ENCODE measurements at regions not wholly inside any gene's neighbourhood (a gene's known extent, or its start where the extent isn't known, plus 50 kb on each side); places are given as distances from the start of the nearest gene placed in this dataset.

DNA sequence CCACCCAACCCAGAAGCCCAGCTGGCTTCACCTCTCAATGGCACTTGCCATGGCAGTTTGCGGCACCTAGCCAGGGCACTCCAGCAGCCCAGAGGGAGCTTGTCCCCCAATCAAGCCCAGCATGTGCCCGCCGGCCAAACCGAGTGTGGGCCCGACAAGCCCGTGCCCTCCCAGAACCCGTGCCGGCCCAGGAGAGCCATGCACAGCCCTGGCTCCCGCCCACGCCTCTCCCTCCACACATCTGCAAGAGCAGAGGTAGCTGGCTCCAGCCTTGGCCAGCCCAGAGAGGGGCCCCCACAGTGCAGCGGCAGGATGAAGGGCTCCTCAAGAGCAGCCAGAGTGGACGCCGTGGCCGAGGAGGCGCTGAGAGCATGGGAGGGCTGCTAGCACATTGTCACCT, 2278.0 kb upstream of the PCDH20 start (continued):
- TF ChIP-seq, protein P1, sequence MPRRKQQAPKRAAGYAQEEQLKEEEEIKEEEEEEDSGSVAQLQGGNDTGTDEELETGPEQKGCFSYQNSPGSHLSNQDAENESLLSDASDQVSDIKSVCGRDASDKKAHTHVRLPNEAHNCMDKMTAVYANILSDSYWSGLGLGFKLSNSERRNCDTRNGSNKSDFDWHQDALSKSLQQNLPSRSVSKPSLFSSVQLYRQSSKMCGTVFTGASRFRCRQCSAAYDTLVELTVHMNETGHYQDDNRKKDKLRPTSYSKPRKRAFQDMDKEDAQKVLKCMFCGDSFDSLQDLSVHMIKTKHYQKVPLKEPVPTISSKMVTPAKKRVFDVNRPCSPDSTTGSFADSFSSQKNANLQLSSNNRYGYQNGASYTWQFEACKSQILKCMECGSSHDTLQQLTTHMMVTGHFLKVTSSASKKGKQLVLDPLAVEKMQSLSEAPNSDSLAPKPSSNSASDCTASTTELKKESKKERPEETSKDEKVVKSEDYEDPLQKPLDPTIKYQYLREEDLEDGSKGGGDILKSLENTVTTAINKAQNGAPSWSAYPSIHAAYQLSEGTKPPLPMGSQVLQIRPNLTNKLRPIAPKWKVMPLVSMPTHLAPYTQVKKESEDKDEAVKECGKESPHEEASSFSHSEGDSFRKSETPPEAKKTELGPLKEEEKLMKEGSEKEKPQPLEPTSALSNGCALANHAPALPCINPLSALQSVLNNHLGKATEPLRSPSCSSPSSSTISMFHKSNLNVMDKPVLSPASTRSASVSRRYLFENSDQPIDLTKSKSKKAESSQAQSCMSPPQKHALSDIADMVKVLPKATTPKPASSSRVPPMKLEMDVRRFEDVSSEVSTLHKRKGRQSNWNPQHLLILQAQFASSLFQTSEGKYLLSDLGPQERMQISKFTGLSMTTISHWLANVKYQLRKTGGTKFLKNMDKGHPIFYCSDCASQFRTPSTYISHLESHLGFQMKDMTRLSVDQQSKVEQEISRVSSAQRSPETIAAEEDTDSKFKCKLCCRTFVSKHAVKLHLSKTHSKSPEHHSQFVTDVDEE (CRISPR knock-in tag; IDR thresholded peaks at IDR 0.05): no peak
- TF ChIP-seq, protein P2, sequence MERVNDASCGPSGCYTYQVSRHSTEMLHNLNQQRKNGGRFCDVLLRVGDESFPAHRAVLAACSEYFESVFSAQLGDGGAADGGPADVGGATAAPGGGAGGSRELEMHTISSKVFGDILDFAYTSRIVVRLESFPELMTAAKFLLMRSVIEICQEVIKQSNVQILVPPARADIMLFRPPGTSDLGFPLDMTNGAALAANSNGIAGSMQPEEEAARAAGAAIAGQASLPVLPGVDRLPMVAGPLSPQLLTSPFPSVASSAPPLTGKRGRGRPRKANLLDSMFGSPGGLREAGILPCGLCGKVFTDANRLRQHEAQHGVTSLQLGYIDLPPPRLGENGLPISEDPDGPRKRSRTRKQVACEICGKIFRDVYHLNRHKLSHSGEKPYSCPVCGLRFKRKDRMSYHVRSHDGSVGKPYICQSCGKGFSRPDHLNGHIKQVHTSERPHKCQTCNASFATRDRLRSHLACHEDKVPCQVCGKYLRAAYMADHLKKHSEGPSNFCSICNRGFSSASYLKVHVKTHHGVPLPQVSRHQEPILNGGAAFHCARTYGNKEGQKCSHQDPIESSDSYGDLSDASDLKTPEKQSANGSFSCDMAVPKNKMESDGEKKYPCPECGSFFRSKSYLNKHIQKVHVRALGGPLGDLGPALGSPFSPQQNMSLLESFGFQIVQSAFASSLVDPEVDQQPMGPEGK (CRISPR knock-in tag; IDR thresholded peaks at IDR 0.05; ENCODE audit: borderline replicate concordance): no peak

DNA sequence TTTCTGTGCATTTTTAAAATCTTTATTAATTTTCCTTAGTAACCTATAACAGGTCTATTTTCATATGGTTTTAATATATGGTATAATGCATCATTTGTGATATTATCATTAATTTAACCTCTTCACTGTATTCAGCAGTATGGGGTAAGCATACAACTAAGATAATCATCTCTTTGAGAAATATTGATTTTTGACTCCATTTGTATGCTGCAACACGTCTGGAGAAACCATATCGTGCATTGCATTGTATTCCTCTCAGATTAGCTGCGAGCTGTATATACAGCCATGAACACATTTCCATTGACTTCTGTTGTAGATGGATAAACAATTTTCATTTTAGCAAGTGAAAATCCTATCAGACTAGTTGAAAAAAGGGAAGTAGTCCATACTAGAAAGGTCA, 2275.8 kb upstream of the PCDH20 start:
- TF ChIP-seq ARNTL (CRISPR knock-in tag; IDR thresholded peaks at IDR 0.05; ENCODE audit: borderline replicate concordance, low read depth): no peak
- 0 out of 2 replicates have a peak, but pooled peaks have one; percentile 16 for TF ChIP-seq TCF4 (CRISPR knock-in tag; IDR thresholded peaks at IDR 0.05; ENCODE audit: borderline replicate concordance)
- no peak for TF ChIP-seq RARB (CRISPR knock-in tag; IDR thresholded peaks at IDR 0.05)
- no peak for TF ChIP-seq ZNF8 (CRISPR knock-in tag; IDR thresholded peaks at IDR 0.05)
- ATAC-seq: no peak

DNA sequence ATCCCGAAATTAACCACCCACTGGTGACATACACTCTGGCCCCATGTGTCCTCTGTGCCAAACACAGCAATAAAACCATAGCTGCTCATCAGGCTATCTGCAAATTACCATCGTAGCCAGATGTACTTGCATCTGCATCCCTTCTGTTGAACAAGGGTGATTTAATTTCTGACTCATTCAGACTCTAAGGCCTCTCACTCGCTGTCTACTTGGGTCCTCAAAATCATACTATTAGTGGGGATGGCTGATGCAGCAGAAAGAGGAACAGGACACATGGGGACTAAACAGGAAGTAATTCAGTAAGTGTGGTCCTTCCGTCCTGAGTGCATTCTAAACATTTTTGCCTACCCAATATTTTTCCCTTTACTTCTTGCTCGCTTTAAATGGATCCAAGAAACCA, 2275.0 kb upstream of the PCDH20 start:
- TF ChIP-seq ZFP3 (CRISPR knock-in tag; IDR thresholded peaks at IDR 0.05) (no peak), RARB (CRISPR knock-in tag; IDR thresholded peaks at IDR 0.05) (no peak), BACH2 (CRISPR knock-in tag; IDR thresholded peaks at IDR 0.05; ENCODE audit: borderline replicate concordance) (no peak), ZNF565 (CRISPR knock-in tag; conservative IDR thresholded peaks at IDR 0.05; ENCODE audit: low read depth) (no peak), PPARA (CRISPR knock-in tag; IDR thresholded peaks at IDR 0.05; ENCODE audit: borderline replicate concordance) (no peak), TOX (CRISPR knock-in tag; IDR thresholded peaks at IDR 0.05; ENCODE audit: borderline replicate concordance) (no peak), ARNTL (CRISPR knock-in tag; IDR thresholded peaks at IDR 0.05; ENCODE audit: borderline replicate concordance, low read depth) (no peak), ESRRG (CRISPR knock-in tag; IDR thresholded peaks at IDR 0.05) (no peak), ZNF8 (CRISPR knock-in tag; IDR thresholded peaks at IDR 0.05) (no peak), ZC3H10 (CRISPR knock-in tag; IDR thresholded peaks at IDR 0.05) (no peak), GLIS3 (CRISPR knock-in tag; IDR thresholded peaks at IDR 0.05) (no peak), TCF4 (CRISPR knock-in tag; IDR thresholded peaks at IDR 0.05; ENCODE audit: borderline replicate concordance) (peak; percentile 91), CSDC2 (CRISPR knock-in tag; IDR thresholded peaks at IDR 0.05) (no peak), SNAI2 (CRISPR knock-in tag; IDR thresholded peaks at IDR 0.05) (no peak), ISL1 (CRISPR knock-in tag; IDR thresholded peaks at IDR 0.05) (no peak), ZFP30 (CRISPR knock-in tag; IDR thresholded peaks at IDR 0.05) (no peak)
- TF ChIP-seq, protein P3, sequence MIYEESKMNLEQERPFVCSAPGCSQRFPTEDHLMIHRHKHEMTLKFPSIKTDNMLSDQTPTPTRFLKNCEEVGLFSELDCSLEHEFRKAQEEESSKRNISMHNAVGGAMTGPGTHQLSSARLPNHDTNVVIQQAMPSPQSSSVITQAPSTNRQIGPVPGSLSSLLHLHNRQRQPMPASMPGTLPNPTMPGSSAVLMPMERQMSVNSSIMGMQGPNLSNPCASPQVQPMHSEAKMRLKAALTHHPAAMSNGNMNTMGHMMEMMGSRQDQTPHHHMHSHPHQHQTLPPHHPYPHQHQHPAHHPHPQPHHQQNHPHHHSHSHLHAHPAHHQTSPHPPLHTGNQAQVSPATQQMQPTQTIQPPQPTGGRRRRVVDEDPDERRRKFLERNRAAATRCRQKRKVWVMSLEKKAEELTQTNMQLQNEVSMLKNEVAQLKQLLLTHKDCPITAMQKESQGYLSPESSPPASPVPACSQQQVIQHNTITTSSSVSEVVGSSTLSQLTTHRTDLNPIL (CRISPR knock-in tag; IDR thresholded peaks at IDR 0.05; ENCODE audit: low read depth): no peak
- TF ChIP-seq, protein P4, sequence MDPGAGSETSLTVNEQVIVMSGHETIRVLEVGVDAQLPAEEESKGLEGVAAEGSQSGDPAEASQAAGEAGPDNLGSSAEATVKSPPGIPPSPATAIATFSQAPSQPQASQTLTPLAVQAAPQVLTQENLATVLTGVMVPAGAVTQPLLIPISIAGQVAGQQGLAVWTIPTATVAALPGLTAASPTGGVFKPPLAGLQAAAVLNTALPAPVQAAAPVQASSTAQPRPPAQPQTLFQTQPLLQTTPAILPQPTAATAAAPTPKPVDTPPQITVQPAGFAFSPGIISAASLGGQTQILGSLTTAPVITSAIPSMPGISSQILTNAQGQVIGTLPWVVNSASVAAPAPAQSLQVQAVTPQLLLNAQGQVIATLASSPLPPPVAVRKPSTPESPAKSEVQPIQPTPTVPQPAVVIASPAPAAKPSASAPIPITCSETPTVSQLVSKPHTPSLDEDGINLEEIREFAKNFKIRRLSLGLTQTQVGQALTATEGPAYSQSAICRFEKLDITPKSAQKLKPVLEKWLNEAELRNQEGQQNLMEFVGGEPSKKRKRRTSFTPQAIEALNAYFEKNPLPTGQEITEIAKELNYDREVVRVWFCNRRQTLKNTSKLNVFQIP (CRISPR knock-in tag; IDR thresholded peaks at IDR 0.05; ENCODE audit: borderline replicate concordance, low read depth): no peak
- TF ChIP-seq, protein P1 (CRISPR knock-in tag; IDR thresholded peaks at IDR 0.05): peak; percentile 71
- TF ChIP-seq, protein P2 (CRISPR knock-in tag; IDR thresholded peaks at IDR 0.05; ENCODE audit: borderline replicate concordance): no peak
- TF ChIP-seq, protein P5, sequence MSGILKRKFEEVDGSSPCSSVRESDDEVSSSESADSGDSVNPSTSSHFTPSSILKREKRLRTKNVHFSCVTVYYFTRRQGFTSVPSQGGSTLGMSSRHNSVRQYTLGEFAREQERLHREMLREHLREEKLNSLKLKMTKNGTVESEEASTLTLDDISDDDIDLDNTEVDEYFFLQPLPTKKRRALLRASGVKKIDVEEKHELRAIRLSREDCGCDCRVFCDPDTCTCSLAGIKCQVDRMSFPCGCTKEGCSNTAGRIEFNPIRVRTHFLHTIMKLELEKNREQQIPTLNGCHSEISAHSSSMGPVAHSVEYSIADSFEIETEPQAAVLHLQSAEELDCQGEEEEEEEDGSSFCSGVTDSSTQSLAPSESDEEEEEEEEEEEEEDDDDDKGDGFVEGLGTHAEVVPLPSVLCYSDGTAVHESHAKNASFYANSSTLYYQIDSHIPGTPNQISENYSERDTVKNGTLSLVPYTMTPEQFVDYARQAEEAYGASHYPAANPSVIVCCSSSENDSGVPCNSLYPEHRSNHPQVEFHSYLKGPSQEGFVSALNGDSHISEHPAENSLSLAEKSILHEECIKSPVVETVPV (CRISPR knock-in tag; IDR thresholded peaks at IDR 0.05): 0 out of 2 replicates have a peak, but pooled peaks have one; percentile 23
- no peak; the same call in 2 of the 3 replicates for ATAC-seq
